CD4-positive, alpha-beta memory T cell (primary cell): ENCODE measurements at regions not wholly inside any gene's neighbourhood (a gene's known extent, or its start where the extent isn't known, plus 50 kb on each side); places are given as distances from the start of the nearest gene placed in this dataset.
A peak's percentile ranks its signal among the peaks of the same experiment; 100 is the strongest.
"Not testable (repeated sequence)": the region's sequence is repeated elsewhere in the genome, so short reads cannot be mapped to it uniquely, and the experiment has no call there.

Experiments
- CTCF ChIA-PET: fragments of 350-600 bp; sonication (Branson Sonifier 250); formaldehyde crosslinking; loops from one replicate; lab custom pipeline; 2021; ENCODE audit warnings: inconsistent platforms; ENCODE audit not compliant: partially characterized antibody; lab: Charles Lee
- POLR2A ChIA-PET: fragments of 350-600 bp; sonication (Branson Sonifier 250); formaldehyde crosslinking; loops from one replicate; lab custom pipeline; 2021; ENCODE audit not compliant: partially characterized antibody; lab: Charles Lee
- DNase-seq, 5 donors: peaks; one replicate each; pipeline versions ENCODE4 v3.0.0 to v3.0.0-alpha.2; 2020 to 2022; ENCODE audit warnings: mixed read lengths in 1 of 5
- H3K27ac ChIP-seq: one replicate; pipeline ENCODE4 v1.7.0; 2013; ENCODE audit warnings: low read depth, low read length
- H3K27me3 ChIP-seq: 2 replicates; pipeline ENCODE4 v1.7.0; 2013; ENCODE audit warnings: mild to moderate bottlenecking, low read length, moderate library complexity; ENCODE audit not compliant: insufficient read depth
- H3K36me3 ChIP-seq: 2 replicates; pipeline ENCODE4 v1.7.0; 2013; ENCODE audit warnings: mild to moderate bottlenecking, low read length, moderate library complexity; ENCODE audit not compliant: insufficient read depth
- H3K4me1 ChIP-seq: 2 replicates; pipeline ENCODE4 v1.7.0; 2013; ENCODE audit warnings: mild to moderate bottlenecking, low read length, moderate library complexity; ENCODE audit not compliant: insufficient read depth
- H3K4me3 ChIP-seq, 2 donors: one replicate each; pipeline ENCODE4 v1.7.0; 2013; ENCODE audit warnings: low read length in 2 of 2, mild to moderate bottlenecking in 1 of 2
- H3K9me3 ChIP-seq, 2 donors: one replicate each; pipeline ENCODE4 v1.7.0; 2013; ENCODE audit warnings: low read length in 2 of 2, control low read depth in 1 of 2; ENCODE audit not compliant: control insufficient read depth in 1 of 2
- H3K27ac Mint-ChIP-seq, 7 donors: one replicate each; pipeline ENCODE4 v1.8.0; 2020 to 2021; ENCODE audit warnings: mixed read lengths in 7 of 7, mild to moderate bottlenecking in 6 of 7, inconsistent platforms in 3 of 7, moderate library complexity in 3 of 7
- H3K27me3 Mint-ChIP-seq, 2 donors: one replicate each; pipeline ENCODE4 v1.8.0; 2020 to 2021; ENCODE audit warnings: mixed read lengths in 2 of 2
- H3K36me3 Mint-ChIP-seq, 2 donors: one replicate each; pipeline ENCODE4 v1.8.0; 2020 to 2021; ENCODE audit warnings: mixed read lengths in 2 of 2, inconsistent platforms in 1 of 2, mild to moderate bottlenecking in 1 of 2
- H3K4me1 Mint-ChIP-seq, 4 donors: one replicate each; pipeline ENCODE4 v1.8.0; 2020 to 2021; ENCODE audit warnings: mixed read lengths in 4 of 4, mild to moderate bottlenecking in 1 of 4
- H3K4me3 Mint-ChIP-seq, 8 donors: one replicate each; pipeline ENCODE4 v1.8.0; 2020 to 2021; ENCODE audit warnings: mixed read lengths in 8 of 8, mild to moderate bottlenecking in 7 of 8, moderate library complexity in 6 of 8, inconsistent platforms in 3 of 8
- H3K9me3 Mint-ChIP-seq, 8 donors: one replicate each; pipeline ENCODE4 v1.8.0; 2020 to 2021; ENCODE audit warnings: mixed read lengths in 8 of 8, mild to moderate bottlenecking in 5 of 8, inconsistent platforms in 3 of 8, moderate library complexity in 1 of 8
- intact Hi-C: fragments of 100-400 bp; cut with micrococcal nuclease; formaldehyde crosslinking; loops from one replicate; pipeline ENCODE4 v1.15.1; 2023

GRCh38 chr6:74181471-74181870, 485.5 kb downstream of the CD109 start:
- no peaks in the 10 kb centered on the region for H3K27me3 ChIP-seq
- H3K27ac ChIP-seq, result no peak overlapping the region
- H3K36me3 Mint-ChIP-seq, result no peaks in the 10 kb centered on the region
- H3K4me3 Mint-ChIP-seq, result no peak overlapping the region
- H3K27ac Mint-ChIP-seq, result no peak overlapping the region
- peak in 1 of 5 donors; percentile 20 for DNase-seq
- peaks cover 0 to 4% (median 0%) of the 10 kb centered on the region in 8 donors for H3K9me3 Mint-ChIP-seq
- H3K4me1 ChIP-seq, result no peaks in the 10 kb centered on the region
- no peaks in the 10 kb centered on the region for H3K4me1 Mint-ChIP-seq
- H3K27me3 Mint-ChIP-seq, result no peaks in the 10 kb centered on the region
- ChIA-PET POLR2A (no interaction called here), CTCF (no interaction called here)
- H3K36me3 ChIP-seq, result no peaks in the 10 kb centered on the region
- intact Hi-C loops, result no loop called here
- H3K4me3 ChIP-seq, result no peak overlapping the region
- H3K9me3 ChIP-seq, result no peaks in the 10 kb centered on the region

DNA sequence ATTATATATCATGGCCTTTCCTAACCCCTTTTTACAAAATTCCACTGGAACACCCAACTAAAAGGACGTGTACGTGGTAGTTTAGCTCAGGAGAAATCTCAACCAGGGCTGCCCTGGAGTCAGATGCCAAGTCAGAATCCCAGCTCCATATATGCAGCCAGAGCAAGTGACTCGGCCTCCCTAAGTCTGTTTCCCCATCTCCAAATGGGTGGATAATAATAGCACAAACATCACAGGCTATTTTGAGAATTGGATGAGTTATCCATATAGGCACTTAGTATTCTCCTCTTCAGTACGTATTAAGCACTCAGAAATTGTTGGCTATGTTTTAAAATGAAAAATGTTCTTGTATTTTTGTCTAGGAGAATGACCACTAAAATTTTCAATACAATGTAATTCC, 481.5 kb downstream of the CD109 start:
- H3K4me3 Mint-ChIP-seq, result no peak overlapping the region
- no peaks in the 10 kb centered on the region for H3K36me3 Mint-ChIP-seq
- intact Hi-C loops, result no loop called here
- DNase-seq, result no peak
- H3K27me3 Mint-ChIP-seq, result no peaks in the 10 kb centered on the region
- H3K4me1 ChIP-seq, result no peaks in the 10 kb centered on the region
- ChIA-PET POLR2A (no interaction called here), CTCF (no interaction called here)
- H3K9me3 ChIP-seq, result no peaks in the 10 kb centered on the region
- H3K27ac Mint-ChIP-seq, result no peak overlapping the region
- H3K4me1 Mint-ChIP-seq, result no peaks in the 10 kb centered on the region
- no peaks in the 10 kb centered on the region for H3K36me3 ChIP-seq
- H3K9me3 Mint-ChIP-seq, result peaks cover 0 to 4% (median 1%) of the 10 kb centered on the region in 8 donors
- H3K27me3 ChIP-seq, result no peaks in the 10 kb centered on the region
- H3K4me3 ChIP-seq, result no peak overlapping the region
- H3K27ac ChIP-seq, result no peak overlapping the region

- H3K4me3 ChIP-seq, H3K27me3 ChIP-seq, POLR2A ChIA-PET, H3K4me1 Mint-ChIP-seq, H3K4me1 ChIP-seq, H3K27me3 Mint-ChIP-seq, H3K9me3 Mint-ChIP-seq, CTCF ChIA-PET, H3K4me3 Mint-ChIP-seq, H3K9me3 ChIP-seq, H3K36me3 ChIP-seq, H3K27ac Mint-ChIP-seq, intact Hi-C loops, H3K27ac ChIP-seq, DNase-seq, H3K36me3 Mint-ChIP-seq: not testable (repeated sequence)
These were observed 474.5 kb downstream of the CD109 start for GRCh38 chr6:74170550-74170949.

DNA sequence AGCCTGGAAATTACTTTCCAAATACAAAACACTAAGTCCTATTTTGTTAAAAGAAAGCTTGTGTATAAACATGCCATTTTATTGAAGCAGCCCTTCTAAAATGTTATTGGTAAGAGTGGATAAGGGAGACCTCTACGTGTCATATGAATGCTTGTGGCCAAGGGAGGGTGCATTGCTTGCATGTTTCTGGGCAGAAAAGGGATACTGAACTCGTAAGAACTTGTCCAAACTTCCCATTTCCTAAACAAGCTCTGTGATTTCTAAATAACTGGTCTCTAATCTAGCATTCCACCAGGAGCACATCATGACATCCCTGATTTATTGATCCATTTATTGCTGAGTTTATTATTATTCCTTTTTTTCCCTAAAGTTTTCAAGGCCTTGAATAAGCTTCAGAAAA, 474.1 kb downstream of the CD109 start:
- ChIA-PET POLR2A (no interaction called here), CTCF (no interaction called here)
- Mint-ChIP-seq H3K4me3 (no peak overlapping the region), H3K27me3 (no peaks in the 10 kb centered on the region), H3K27ac (no peak overlapping the region), H3K36me3 (no peaks in the 10 kb centered on the region), H3K9me3 (peaks cover 0 to 3% (median 0%) of the 10 kb centered on the region in 8 donors), H3K4me1 (no peaks in the 10 kb centered on the region)
- no peak for DNase-seq
- H3K4me3 ChIP-seq, result no peak overlapping the region
- no peaks in the 10 kb centered on the region for H3K9me3 ChIP-seq
- intact Hi-C loops, result no loop called here
- no peaks in the 10 kb centered on the region for H3K4me1 ChIP-seq
- no peaks in the 10 kb centered on the region for H3K36me3 ChIP-seq
- no peaks in the 10 kb centered on the region for H3K27me3 ChIP-seq
- no peak overlapping the region for H3K27ac ChIP-seq

- ChIA-PET POLR2A (no interaction called here), CTCF (no interaction called here)
- Mint-ChIP-seq H3K9me3 (no peaks in the 10 kb centered on the region), H3K4me3 (no peak overlapping the region), H3K27me3 (no peaks in the 10 kb centered on the region), H3K4me1 (no peaks in the 10 kb centered on the region), H3K36me3 (no peaks in the 10 kb centered on the region), H3K27ac (no peak overlapping the region)
- Histone ChIP-seq H3K27me3 (no peaks in the 10 kb centered on the region), H3K27ac (no peak overlapping the region), H3K4me1 (no peaks in the 10 kb centered on the region), H3K36me3 (no peaks in the 10 kb centered on the region), H3K4me3 (no peak overlapping the region), H3K9me3 (no peaks in the 10 kb centered on the region)
- intact Hi-C loops, result no loop called here
- no peak for DNase-seq
These were observed 472.0 kb downstream of the CD109 start for GRCh38 chr6:74167976-74168375.

DNA sequence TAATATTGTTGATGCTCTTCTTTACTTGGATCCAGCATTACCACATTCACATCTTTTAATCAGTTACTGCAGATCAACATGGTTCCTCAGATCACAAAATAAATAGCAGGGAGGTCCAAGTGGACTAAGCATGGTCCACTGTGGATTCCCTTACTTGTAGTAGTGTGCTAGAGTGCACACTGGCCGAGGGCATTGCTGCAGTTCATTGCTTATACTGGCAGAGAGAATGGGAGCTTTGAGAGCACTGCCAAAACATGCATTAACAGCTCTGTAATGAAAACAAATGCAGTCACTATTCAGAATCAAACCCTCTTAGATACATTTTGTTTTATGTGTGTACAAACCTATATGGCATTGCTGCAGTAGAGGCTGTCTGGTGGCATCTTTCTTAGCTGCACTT, 471.5 kb downstream of the CD109 start:
- H3K9me3 ChIP-seq, result no peaks in the 10 kb centered on the region
- H3K27ac ChIP-seq, result no peak overlapping the region
- Mint-ChIP-seq H3K27ac (no peak overlapping the region), H3K4me3 (no peak overlapping the region), H3K36me3 (no peaks in the 10 kb centered on the region), H3K9me3 (no peaks in the 10 kb centered on the region), H3K4me1 (no peaks in the 10 kb centered on the region), H3K27me3 (no peaks in the 10 kb centered on the region)
- no peaks in the 10 kb centered on the region for H3K27me3 ChIP-seq
- ChIA-PET CTCF (no interaction called here), POLR2A (no interaction called here)
- H3K4me3 ChIP-seq, result no peak overlapping the region
- no peaks in the 10 kb centered on the region for H3K4me1 ChIP-seq
- H3K36me3 ChIP-seq, result no peaks in the 10 kb centered on the region
- DNase-seq, result no peak
- intact Hi-C loops, result no loop called here

- H3K27ac Mint-ChIP-seq, result peak overlapping the region in 1 of 7 donors; percentile 30
- no peaks in the 10 kb centered on the region for H3K27me3 ChIP-seq
- H3K9me3 ChIP-seq, result no peaks in the 10 kb centered on the region
- H3K36me3 ChIP-seq, result no peaks in the 10 kb centered on the region
- no peaks in the 10 kb centered on the region for H3K27me3 Mint-ChIP-seq
- POLR2A ChIA-PET, result no interaction called here
- H3K4me3 Mint-ChIP-seq, result no peak overlapping the region
- no peaks in the 10 kb centered on the region for H3K36me3 Mint-ChIP-seq
- intact Hi-C loops, result no loop called here
- H3K4me3 ChIP-seq, result no peak overlapping the region
- DNase-seq, result no peak
- CTCF ChIA-PET, result no interaction called here
- no peaks in the 10 kb centered on the region for H3K9me3 Mint-ChIP-seq
- H3K4me1 Mint-ChIP-seq, result no peaks in the 10 kb centered on the region
- no peaks in the 10 kb centered on the region for H3K4me1 ChIP-seq
- no peak overlapping the region for H3K27ac ChIP-seq
These were observed 470.8 kb downstream of the CD109 start for GRCh38 chr6:74166849-74167248.

GRCh38 chr6:74161380-74161779, 465.4 kb downstream of the CD109 start:
- no peaks in the 10 kb centered on the region for H3K9me3 ChIP-seq
- H3K4me1 ChIP-seq, result no peaks in the 10 kb centered on the region
- no peak overlapping the region for H3K27ac ChIP-seq
- H3K36me3 ChIP-seq, result no peaks in the 10 kb centered on the region
- Mint-ChIP-seq H3K4me1 (no peaks in the 10 kb centered on the region), H3K36me3 (no peaks in the 10 kb centered on the region), H3K27me3 (no peaks in the 10 kb centered on the region), H3K9me3 (peaks cover 0 to 4% (median 0%) of the 10 kb centered on the region in 8 donors), H3K27ac (no peak overlapping the region), H3K4me3 (no peak overlapping the region)
- H3K27me3 ChIP-seq, result no peaks in the 10 kb centered on the region
- intact Hi-C loops, result no loop called here
- ChIA-PET POLR2A (no interaction called here), CTCF (no interaction called here)
- no peak overlapping the region for H3K4me3 ChIP-seq
- DNase-seq, result no peak
